ENCODE measurements at regions not wholly inside any gene's neighbourhood (a gene's known extent, or its start where the extent isn't known, plus 50 kb on each side); places are given as distances from the start of the nearest gene placed in this dataset.
"Not testable (repeated sequence)": the region's sequence is repeated elsewhere in the genome, so short reads cannot be mapped to it uniquely, and the experiment has no call there.

DNA sequence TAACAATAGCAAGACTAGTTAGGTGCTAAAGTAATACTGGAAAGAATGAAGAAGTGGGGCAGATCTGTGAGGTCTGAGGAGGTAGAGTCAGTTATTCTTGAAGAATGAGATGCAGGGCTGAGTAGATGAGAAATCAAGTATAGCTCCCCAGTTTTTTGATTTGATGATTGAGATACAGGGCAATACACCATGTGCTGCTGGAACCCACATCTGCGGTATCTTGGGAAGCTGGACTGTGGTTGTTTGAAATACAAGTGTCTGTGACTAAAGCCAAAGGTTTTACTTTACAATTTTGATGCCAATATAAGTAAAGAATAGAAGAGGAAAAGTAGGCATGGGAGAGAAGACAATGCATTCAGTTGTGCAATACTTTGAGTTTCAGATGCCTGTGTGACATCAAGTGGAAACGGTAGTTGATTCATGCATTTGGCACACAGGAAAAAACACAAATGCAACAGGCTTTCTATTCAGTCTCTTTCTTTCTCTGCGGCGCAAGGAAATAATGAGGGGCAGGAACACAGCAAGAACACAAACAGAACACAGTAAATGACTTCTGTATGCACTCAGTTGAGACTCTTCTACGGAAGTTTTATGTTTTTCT is 190.2 kb upstream of the SLC38A2 start:
- peak; percentile 72 for DNase-seq
- peak overlapping the region; percentile 74 for H3K27ac Mint-ChIP-seq

DNA sequence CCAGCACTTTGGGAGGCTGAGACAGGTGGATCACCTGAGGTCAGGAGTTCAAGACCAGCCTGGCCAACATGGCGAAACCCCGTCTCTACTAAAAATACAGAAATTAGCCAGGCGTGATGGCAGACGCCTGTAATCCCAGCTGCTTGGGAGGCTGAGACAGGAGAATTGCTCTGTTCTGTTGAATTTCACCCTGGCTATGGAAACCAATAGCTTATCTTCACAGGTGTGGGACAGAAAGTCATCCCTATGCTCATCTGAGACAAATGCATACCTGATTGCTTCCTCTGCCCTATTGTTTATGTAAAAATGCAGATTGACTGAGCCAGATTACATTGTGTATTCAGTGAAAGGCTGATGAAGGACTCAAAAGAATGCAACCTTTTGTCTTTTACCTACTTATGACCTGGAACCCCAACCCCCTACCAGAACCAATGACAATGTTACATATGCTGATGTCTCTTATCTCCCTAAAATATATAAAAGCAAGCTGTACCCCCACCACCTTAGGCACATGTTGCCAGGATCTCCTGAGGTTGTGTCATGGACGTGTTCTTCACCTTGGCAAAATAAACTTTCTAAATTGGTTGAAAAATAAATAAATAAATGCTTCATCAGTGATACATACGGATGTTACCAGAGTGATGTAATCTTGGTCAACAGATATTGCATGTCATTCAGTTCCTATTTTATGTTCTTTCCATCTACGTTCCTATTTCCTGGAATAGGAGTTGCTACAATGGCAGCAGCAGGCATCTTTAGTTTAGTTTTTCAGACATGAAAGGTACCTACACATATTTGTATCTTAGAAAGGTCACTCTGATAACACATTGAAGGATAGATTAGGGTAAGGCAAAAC is 189.4 kb upstream of the SLC38A2 start:
- H3K36me3 Mint-ChIP-seq (ENCODE audit: low read depth): peaks cover 41% of the 10 kb centered on the region
- H3K4me3 Mint-ChIP-seq: peak overlapping the region; percentile 66
- H3K9me3 Mint-ChIP-seq: peaks cover 32% of the 10 kb centered on the region
- DNase-seq; H3K27me3 Mint-ChIP-seq (ENCODE audit: insufficient read depth): not testable (repeated sequence)
- H3K27ac Mint-ChIP-seq: peak overlapping the region; percentile 74
- H3K4me1 Mint-ChIP-seq (ENCODE audit: low read depth): peaks cover 73% of the 10 kb centered on the region

More for the DNA sequence above, 190.2 kb upstream of the SLC38A2 start:
- Mint-ChIP-seq H3K27me3 (ENCODE audit: insufficient read depth) (no peaks in the 10 kb centered on the region), H3K4me3 (peak overlapping the region; percentile 66), H3K36me3 (ENCODE audit: low read depth) (peaks cover 46% of the 10 kb centered on the region), H3K4me1 (ENCODE audit: low read depth) (peaks cover 66% of the 10 kb centered on the region), H3K9me3 (peaks cover 38% of the 10 kb centered on the region)
- TF ChIP-seq, protein P1, sequence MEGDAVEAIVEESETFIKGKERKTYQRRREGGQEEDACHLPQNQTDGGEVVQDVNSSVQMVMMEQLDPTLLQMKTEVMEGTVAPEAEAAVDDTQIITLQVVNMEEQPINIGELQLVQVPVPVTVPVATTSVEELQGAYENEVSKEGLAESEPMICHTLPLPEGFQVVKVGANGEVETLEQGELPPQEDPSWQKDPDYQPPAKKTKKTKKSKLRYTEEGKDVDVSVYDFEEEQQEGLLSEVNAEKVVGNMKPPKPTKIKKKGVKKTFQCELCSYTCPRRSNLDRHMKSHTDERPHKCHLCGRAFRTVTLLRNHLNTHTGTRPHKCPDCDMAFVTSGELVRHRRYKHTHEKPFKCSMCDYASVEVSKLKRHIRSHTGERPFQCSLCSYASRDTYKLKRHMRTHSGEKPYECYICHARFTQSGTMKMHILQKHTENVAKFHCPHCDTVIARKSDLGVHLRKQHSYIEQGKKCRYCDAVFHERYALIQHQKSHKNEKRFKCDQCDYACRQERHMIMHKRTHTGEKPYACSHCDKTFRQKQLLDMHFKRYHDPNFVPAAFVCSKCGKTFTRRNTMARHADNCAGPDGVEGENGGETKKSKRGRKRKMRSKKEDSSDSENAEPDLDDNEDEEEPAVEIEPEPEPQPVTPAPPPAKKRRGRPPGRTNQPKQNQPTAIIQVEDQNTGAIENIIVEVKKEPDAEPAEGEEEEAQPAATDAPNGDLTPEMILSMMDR (IDR thresholded peaks at IDR 0.05): no peak

DNA sequence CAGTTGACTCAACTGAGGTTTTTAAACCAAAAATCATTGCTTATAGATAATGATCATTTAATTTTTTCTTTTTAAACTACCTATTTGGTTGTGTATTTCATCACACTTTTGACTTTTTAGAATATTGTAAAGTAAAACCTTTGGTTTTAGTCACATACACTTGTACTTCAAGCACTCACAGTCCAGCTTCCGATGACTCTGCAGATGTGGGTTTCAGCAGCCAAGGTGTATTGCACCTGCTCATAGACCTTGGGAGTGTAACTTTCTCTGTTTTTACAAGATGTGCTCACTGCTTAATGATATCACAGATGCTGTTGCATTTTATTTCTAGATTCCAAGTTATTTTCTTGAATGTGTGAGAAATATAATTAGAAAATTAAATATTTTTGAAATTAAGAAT is 188.3 kb upstream of the SLC38A2 start:
- peaks cover 83% of the 10 kb centered on the region for H3K4me1 Mint-ChIP-seq (ENCODE audit: low read depth)

DNA sequence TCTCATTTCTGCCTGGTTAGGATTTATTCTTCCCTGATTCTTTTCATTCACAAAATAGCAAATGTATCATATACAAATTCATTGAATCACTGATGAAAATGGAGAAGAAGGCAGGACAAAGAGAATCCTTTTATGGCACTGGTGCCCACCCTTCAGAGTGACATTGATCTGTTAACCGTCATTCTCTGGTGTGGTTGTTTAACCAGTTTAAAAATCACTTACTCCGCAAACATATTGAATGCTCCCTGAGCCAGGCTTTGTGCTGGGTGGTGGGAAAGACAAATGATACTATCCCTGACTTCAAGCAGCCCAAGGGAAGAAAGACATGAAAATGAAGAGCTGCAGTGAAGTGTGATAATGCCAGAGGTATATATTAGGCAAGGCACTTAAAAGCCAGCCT is 187.5 kb upstream of the SLC38A2 start:
- Mint-ChIP-seq H3K27ac (peak overlapping the region; percentile 46; the same call in 1 of the 2 replicates), H3K9me3 (peaks cover 13% of the 10 kb centered on the region), H3K36me3 (ENCODE audit: low read depth) (peaks cover 22% of the 10 kb centered on the region), H3K27me3 (ENCODE audit: insufficient read depth) (no peaks in the 10 kb centered on the region), H3K4me1 (ENCODE audit: low read depth) (peaks cover 91% of the 10 kb centered on the region), H3K4me3 (no peak overlapping the region)
- TF ChIP-seq, protein P1 (IDR thresholded peaks at IDR 0.05): no peak
- DNase-seq: no peak

More for the DNA sequence above, 188.3 kb upstream of the SLC38A2 start:
- Mint-ChIP-seq H3K27ac (no peak overlapping the region), H3K27me3 (ENCODE audit: insufficient read depth) (no peaks in the 10 kb centered on the region), H3K9me3 (peaks cover 21% of the 10 kb centered on the region), H3K4me3 (no peak overlapping the region), H3K36me3 (ENCODE audit: low read depth) (peaks cover 30% of the 10 kb centered on the region)
- TF ChIP-seq, protein P1 (IDR thresholded peaks at IDR 0.05): no peak
- no peak for DNase-seq

DNA sequence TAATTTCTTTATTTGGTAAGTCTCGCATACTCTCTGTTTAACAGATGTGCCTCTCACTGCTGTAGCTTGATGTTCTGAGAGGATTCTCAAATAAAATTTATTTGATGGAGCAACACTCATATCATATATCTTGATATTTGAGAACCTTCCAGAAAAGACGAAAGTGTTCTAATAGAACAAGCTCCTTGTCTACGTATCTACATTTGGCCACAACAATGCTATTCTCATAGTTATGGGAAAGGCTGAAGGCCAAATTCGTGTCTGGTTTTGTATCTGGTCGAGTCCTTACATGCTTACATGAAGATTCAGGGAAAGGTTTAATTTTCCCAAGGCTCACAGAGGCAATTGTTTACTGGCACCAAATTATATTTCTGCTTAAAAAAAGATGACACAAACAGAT is 186.7 kb upstream of the SLC38A2 start:
- H3K4me1 Mint-ChIP-seq (ENCODE audit: low read depth): peaks cover 98% of the 10 kb centered on the region
- no peak for DNase-seq
- H3K36me3 Mint-ChIP-seq (ENCODE audit: low read depth): peaks cover 14% of the 10 kb centered on the region
- TF ChIP-seq, protein P1 (IDR thresholded peaks at IDR 0.05): no peak
- H3K4me3 Mint-ChIP-seq: no peak overlapping the region
- H3K27me3 Mint-ChIP-seq (ENCODE audit: insufficient read depth): 0 out of 2 replicates have a peak, but pooled peaks cover 3% of the 10 kb centered on the region
- peaks cover 7% of the 10 kb centered on the region for H3K9me3 Mint-ChIP-seq
- H3K27ac Mint-ChIP-seq: peak overlapping the region; percentile 34; the same call in 1 of the 2 replicates

DNA sequence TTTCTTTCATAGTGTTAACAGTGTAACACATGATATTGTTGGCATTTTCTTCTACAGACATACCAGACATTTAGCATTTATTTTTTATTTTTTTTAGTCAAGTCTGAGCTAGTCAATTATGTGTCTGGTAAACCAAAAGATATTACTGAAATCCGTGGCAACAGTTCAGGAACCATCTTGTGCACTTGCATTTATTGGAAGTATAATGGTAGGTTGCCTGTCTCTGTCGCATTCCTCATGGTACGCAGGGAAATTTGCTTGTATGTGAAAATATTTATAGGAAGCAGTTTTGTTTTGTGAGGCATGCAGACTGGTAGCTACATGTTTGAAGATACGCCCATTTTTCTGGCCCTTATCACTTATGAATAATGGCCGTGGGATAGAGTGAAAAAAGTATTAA is 186.1 kb upstream of the SLC38A2 start:
- H3K27ac Mint-ChIP-seq: peak overlapping the region; percentile 87
- H3K9me3 Mint-ChIP-seq: peaks cover 4% of the 10 kb centered on the region; the same call in 1 of the 2 replicates
- TF ChIP-seq, protein P1 (IDR thresholded peaks at IDR 0.05): no peak
- H3K27me3 Mint-ChIP-seq (ENCODE audit: insufficient read depth): 0 out of 2 replicates have a peak, but pooled peaks cover 3% of the 10 kb centered on the region
- peaks cover 9% of the 10 kb centered on the region for H3K36me3 Mint-ChIP-seq (ENCODE audit: low read depth)
- no peak for DNase-seq
- H3K4me3 Mint-ChIP-seq: 0 out of 2 replicates have a peak overlapping the region, but pooled peaks have one; percentile 55
- H3K4me1 Mint-ChIP-seq (ENCODE audit: low read depth): peaks cover 98% of the 10 kb centered on the region

All from HFFc6 (cell line).